HG03108 (cell line): ENCODE measurements at regions not wholly inside any gene's neighbourhood (a gene's known extent, or its start where the extent isn't known, plus 50 kb on each side); places are given as distances from the start of the nearest gene placed in this dataset.
A peak's percentile ranks its signal among the peaks of the same experiment; 100 is the strongest.

Experiments used
- ATAC-seq: cut with Tn5 transposase; IDR thresholded peaks from one replicate; pipeline ENCODE4 v1.9.1; 2021; ENCODE audit warnings: moderate library complexity; ENCODE audit not compliant: unreplicated experiment

DNA sequence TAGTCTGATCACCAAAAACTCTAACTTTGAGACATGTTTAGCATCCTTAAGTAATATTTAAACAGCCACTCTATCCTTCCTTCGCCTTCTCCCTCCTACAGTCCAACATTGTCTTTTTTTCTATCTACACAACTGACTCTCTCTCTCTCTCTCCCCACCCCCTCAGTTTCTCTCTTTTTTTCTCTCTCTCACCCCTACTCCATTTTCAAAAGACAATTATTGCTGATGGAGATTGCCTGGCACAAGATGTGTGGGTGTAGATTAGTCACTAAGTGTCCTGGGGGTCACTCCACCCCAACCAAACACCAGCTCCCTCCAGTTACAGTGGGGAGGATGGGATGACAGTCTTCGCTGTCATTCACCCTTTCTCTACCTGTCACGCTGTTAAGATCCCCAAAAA lies 94.5 kb upstream of the NFIA start:
- ATAC-seq: no peak

DNA sequence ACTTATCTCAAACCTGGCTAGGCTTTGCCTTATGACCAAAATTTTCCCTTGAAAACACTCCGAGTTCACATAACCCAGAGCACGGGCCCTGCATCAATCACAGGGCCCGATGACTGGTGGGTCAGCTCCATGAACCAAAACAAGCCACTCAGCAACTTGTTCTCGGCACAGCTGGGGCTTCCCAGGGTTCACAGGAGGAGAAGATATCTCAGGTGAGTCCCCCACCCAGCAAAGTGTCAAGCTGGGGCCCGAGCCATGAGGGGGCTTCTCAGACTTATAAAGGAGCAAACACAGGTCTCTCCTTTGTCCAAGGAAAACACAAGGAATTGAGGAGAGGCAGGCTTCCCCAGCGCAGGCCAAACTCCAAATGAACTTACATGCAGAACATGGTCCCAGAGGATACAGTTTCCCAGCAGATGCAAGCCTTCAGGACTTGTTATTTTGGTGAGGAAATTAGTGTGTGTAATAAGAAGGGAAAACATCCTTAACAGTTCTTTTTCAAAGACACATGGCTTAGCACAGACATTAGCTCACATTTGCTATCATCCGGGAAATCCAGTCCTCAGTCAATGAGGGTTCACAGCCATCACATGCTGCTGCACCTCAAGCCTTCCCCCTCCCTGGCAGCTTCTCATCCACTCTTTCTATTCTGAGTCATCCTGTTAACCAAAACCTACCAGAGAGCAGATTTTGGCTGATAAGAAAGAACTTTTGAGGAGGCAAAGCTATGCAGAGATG lies 98.1 kb upstream of the NFIA start:
- no peak for ATAC-seq

DNA sequence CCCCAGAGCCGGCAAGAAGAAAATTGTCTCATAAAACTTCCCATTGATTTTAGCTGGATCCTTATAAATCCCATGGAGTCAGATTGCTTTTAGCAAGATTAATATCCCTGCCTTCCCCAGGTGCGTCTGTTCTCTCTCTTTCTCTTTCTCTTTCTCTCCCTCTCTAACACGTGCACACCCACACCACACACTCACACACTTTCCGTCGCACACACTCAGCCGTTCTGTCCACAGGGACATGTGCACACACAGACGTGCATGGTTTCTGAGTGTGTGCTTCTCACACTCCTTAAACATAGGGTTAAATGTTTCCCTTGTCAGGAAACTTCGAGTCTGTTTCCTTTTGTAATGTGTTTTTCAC lies 98.7 kb upstream of the NFIA start:
- ATAC-seq: no peak

DNA sequence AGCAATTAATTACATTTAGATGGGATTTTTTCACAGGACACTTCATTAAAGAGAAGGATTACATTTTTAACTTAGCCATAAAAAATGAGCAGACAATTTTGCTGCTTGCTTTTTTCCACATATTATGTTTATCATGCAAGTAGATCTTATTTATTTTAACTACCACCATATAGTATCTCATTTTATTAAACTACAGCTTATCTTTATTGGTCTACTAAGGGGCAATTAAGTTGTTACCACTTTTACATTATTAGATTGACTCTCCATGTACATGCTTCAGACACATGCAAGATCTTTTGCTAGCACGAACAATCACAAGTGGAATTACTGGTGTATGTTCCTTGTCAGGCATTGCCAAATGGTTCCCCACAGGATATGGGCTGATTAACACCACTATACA lies 99.8 kb upstream of the NFIA start:
- ATAC-seq: no peak

DNA sequence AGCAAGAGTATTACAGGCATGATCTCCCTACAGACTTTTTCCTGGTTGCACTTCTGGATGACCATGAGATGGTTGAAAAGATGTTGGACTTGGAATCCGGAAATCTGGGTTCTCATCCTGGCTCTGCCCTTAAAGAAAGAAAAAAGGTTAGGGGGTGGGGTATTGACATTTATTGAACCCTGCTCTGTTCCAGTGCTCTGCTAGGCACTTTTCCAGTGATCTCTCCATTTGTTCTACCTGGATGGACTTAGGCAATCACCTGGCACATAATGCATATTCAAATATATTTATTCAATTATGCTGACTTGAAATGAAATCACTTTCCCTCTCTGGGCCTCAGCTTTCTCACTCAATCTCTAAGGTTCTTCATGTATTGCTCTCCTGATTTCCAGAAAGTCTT lies 101.0 kb upstream of the NFIA start:
- no peak for ATAC-seq

DNA sequence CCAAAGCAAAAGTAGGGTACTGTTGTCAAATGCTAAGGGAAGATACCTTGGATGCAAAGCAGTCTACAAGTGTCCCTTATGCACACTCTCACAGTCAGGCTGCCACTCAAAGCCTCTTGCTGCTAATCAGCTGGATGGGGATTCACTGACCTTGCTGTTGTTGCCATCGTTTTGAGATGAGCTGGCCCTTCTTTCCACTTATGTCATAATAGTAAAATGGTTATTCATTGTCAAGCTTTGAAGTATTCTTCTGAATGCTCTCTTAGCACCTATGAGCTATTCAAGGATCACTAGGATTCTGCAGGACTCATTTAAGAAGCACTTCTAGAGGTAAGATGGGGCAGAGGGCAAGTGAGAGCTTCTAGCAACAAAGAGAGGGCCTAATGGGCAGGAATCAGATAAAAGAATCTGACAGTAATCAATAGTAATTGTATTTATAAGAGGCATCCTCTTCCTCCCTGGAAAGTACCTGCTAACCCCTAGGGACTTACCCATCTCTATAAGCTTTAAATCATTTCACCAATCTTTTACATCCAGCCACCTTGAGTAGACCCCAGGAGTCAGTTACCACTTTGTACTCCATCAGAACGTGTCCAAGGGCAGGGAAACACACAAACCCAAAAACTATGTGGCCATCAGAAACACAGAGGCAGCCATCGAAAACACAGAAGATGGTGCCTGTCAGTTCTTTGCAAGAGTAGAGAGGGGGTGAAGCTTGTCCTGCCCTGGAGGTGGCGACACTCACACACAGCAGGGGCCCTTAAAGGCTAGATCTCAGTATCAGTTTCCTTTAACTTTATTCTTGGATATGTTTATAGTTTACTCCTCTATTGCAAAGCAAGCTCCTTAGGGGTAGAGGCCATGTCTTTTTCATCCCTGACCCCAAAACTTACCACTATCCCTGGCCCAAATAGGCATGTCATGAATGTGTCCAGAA lies 103.7 kb upstream of the NFIA start:
- ATAC-seq: peak; percentile 67

DNA sequence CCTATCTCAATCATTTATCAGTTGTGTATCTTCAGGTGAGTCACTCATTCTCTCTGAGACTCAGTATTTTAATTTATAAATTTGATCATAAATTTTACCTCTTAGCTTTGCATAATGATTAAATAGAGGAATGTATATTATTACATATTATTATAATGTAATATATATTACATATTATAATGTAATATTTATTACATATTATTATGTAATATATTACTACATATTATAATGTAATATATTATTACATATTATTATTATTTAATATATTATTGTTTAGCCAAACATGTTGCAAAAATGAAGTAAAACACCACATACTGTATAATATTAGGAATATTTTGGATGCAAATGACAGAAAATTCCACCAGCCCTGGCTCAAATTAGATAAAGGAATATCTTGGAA lies 104.7 kb upstream of the NFIA start:
- no peak for ATAC-seq

DNA sequence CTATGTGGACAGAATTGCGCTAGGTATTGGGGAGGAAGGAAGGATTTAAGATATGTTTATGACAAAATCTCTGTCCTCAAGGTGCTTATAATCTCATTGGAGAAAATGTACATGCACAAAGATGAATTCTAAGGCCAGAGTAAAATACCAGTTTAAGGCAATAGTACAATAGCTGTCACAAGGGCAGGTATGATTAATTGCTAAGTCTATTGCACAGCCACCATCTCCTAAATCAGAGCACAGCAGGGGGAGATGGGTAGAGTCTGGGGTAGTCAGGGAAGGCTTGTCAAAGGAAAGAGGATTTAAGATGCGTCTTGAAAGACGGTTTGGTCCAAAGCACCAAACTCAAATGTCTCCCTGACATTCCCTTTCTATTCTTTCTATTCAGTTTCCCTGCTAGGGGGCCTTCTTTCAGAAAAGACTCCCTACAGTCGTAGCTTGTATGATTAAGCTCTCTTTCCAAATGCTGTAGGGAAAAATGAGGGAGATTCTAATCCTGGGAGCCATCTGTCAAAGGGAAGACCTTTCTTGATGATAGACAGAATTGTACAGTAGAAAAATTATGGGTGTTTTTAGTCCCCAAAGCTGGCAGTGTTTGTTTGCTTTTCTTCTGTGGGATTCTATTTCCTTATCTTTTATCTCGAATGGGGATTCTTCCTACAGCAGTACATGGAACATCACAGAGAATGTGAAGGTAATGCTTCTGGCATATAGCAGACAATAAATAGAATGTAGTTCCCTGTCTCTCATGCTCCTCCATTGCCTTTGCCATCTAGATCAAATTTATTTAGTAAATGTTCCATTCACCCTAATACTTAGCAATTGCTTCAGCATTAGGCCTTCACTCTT lies 107.6 kb upstream of the NFIA start:
- no peak for ATAC-seq

DNA sequence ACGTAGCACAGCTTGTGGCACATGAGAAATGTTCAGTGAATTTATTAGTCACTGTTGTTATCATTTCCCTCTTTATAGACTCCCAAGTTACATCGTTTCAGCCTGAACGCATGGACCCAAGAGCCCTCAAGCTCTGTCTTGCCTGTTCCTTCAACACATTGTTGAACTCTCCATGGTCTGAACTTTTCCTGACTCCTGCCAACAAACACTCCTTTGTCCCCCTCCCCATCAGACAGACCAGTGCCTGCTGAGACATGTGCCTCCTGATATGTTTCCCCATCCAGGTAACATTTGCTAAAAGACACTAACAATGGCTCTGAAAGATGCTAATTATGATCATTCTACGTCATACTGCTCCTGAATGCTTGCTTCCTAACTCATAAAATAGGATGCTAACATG lies 108.7 kb upstream of the NFIA start:
- ATAC-seq: no peak

DNA sequence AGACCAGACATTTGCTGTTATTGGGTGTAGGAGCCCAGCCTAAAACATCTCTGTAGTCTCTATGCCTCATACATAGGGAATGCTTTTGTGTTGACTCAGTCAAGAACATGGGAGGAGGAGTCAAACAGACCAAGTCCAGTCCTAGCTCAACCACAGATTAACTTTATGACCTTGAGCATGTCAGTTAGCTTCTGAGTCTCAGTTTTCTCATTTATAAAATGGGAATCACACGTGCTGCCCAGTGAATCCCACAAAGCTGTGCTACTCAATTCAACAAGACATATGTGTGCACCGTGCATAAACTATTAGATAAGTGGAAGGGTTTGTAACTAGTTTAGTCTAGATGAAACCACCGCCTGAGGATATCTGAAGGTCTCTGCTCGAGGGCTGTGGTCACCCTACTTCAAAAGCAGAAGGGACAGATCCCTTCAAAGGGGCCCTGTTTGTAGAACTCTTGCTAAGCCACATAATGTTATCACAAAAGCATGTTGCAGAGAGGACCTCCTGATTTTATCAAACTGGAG lies 109.5 kb upstream of the NFIA start:
- ATAC-seq: no peak

DNA sequence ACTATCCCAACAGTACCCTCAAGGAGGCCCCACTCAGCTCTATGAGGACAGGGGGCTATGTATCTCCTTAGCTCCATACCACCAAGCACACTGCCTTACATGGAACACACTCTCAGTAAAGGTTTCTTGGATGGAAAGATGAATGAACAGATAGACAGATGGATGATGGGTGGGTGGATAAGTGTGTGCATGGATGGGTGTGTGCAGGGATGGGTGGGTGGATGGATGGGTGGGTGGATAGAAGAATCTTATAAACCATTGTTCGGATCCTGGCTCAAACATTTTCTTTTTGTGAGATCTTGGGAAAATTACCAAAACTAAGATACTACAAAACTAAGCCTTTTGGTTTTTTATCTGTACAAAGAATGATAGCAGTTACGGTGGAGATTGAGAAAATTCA lies 111.0 kb upstream of the NFIA start:
- ATAC-seq: no peak

DNA sequence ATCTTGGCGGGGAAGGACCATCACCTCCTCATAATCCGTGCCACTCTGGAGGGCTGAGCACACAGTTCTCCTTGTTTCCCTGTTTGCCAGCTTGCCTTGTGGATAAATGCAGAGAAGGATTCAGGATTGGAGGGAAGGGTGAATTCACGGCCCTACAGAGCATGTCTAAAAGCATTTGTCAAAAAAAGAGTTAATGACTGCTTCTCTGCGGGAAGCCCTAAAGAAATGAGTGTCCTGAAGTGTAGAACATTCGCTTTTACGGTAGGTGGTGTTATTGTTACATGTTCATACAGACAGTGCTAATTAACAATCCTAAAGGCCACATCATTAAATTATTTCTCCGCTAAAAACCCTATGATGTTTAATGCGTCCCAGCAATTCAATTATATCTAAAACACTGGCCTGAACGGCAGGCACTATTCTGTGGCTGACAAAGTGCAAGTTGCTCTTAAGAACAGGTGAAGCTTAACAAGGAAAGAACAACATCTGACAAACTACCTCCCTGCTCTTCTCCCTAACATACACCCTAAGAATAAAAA lies 112.3 kb upstream of the NFIA start:
- ATAC-seq: no peak

DNA sequence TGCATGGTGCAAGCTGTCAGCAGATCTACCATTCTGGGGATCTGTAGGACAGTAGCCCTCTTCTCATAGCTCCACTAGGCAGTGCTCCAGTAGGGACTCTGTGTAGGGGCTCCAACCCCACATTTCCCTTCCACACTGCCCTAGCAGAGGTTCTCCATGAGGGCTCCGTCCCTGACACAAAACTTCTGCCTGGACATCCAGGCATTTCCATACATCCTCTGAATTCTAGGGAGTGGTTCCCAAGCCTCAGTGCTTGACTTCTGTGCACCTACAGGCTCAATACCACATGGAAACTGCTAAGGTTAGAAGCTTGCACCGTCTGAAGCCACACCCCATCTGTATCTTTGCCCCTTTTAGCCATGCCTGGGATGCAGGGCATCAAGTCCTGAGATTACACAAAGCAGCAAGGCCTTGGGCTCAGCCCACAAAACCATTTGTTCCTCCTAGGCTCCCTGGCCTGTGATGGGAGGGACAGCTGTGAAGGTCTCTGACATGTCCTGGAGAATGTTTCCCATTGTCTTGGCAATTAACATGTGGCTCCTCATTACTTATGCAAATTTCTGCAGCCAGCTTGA lies 117.0 kb upstream of the NFIA start:
- no peak for ATAC-seq

DNA sequence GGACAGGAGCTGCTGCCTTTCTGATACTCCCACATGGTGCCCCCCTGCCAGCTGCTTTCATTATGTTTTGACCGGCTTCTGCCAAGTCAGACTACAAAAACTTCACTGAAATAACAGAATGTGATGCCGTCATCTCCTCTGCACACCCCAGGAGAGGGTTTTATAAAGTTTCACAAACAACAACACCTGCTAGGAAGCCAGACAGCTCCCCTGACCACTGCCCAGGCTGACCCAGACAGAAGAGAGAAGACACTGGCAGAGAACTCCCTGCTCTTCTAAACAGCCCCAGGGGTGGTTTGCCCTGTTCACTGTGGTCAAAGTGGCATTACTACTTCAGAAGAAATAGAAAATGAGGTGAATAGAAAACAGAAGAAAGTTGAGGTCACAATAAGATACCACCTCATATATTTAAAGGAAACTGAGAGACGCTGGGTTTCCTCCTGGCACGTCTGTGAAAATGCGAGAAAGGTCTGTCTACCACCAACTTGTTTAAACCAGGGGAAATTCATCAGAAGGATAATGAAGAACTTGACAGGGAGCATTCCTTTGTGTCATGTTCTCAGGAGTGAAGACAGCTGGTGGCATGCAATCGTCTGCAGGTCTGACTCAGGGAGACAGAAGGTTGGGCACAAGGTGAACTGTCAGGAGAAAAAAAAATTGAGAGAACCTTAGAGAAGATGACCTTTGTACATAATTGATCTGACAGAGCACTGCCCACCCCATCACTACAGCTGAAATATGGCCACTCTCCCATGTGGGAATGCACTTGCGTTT lies 119.0 kb upstream of the NFIA start:
- ATAC-seq: no peak

DNA sequence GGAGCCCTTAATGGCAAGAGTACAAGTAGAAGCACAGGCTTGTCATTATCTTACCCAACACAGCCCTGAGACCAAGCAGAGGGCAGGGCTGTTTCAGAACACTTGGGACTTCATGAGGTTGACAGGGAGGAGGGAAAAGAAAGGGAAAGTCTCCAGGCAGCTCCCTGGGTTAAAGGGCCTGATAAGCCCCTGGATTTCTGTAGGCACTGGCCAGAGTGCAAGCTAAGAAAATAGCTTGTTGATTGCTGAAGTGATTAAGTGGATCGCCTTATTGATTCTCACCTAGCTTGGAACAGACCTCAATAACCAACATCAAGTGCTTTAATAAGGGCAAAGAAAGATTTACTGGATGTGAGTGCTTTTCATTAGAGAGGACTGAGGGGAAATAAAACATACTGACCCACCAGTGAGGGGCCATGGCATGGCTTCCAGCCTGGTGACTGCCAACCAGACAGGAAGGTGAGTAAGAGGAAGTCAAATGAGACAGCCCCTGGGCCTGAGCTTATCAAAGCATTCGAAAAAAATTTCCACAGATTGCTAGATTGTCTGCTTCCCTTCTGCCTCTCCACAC lies 121.4 kb upstream of the NFIA start:
- no peak for ATAC-seq

DNA sequence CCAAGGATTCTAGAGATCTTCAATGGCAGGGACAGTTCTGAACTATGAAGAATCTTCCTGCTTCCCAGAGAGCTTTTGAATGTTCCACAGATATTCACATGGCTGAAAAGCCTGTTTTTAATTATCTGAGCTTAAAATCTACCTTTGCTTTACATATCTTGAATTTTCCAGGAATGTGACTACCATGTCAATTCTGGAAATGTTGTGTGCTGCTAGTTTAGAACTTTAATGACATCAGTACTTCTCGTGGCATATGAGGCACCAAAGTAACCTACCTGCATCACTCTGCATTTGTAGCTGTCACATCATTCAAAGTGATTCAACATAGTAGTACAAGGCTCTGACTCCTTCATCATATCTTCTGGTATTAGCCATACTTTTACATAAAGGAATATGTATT lies 122.7 kb upstream of the NFIA start:
- no peak for ATAC-seq

DNA sequence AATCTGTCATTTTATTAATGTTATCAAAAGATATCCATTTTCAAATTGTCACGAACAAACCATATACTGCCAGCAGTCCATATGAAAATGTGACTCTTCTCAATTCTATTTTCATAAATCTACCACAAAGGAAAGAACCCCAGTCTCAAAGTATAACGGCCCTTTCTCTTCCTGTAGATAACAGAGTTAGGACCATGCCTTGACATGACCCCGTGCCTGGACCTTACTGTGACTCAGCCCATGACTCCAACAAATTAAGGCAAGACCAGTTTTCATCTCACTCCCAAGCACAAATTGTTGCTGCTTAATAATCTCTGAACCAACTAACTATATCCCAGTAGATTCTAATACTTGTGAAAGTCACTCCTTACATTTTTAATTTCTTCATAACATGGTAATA lies 124.4 kb upstream of the NFIA start:
- no peak for ATAC-seq

DNA sequence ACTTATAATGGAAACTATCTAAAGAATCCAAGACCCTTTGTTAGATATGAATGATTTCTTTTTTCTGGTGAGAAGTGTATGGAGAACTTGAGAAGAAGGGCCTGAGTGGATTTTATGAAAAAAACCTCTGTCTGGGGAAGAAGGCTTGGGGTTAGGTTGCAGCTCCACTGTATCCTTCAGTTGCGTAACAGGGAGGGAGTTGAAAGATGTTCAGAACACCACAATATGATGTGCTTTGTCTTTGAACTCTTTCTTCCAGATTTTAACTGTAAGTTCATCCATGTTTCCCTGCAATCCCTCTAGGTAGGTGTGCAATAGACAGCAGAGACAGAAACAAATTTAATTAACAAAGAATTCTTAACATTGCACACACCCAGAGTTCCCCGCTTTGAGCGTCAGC lies 125.8 kb upstream of the NFIA start:
- no peak for ATAC-seq

DNA sequence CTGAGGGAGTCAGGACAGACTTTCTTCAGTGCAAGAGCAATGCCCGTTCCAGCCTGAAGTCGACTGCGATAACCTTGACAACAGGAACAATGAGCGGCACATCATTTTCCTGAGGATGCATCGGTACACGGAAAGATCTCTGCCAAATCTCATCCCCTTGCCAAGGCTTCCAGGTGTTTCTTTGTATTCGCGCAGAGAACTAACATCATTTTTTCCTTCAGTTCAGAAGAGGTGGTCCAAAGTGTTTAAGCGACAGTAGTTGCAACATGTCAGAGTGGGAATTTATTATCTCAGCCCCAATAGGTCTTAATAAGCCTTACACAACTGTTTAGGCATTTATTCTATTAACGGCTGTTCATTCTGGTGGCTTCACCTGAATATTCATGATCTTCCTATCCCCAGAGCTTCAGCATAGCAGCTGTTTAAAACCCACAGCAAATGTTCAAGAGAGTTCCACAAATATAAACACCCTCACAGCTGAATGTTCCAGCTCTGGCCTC lies 129.7 kb upstream of the NFIA start:
- ATAC-seq: no peak
